HCT116 (cell line): ENCODE measurements at regions not wholly inside any gene's neighbourhood (a gene's known extent, or its start where the extent isn't known, plus 50 kb on each side); places are given as distances from the start of the nearest gene placed in this dataset.

ENCODE experiments used
- ATAC-seq: fragments of 200-7000 bp; cut with Tn5 transposase; 2 replicates; pipeline ENCODE4 v1.9.1; 2020; ENCODE audit warnings: mild to moderate bottlenecking, moderate library complexity
- BruUV-seq: library from RNA; stranded (reverse); fragments of 400-500 nt; replicated peaks from 2 replicates; lab custom pipeline; 2021; lab: Mats Ljungman, UMichigan
- CTCF ChIA-PET: fragments of 300-600 bp; sonication (Branson Sonifier 250); formaldehyde crosslinking; loops from one replicate; lab custom pipeline; 2021; ENCODE audit warnings: antibody characterized with exemption; lab: Charles Lee
- POLR2A ChIA-PET: fragments of 300-600, 350-600 bp; sonication (Branson Sonifier 250); formaldehyde crosslinking; loops from one replicate; lab custom pipeline; 2021; ENCODE audit warnings: antibody characterized with exemption; lab: Charles Lee
- RAD21 ChIA-PET, 2 experiments: fragments of 300-600 bp; sonication (Branson Sonifier 250); formaldehyde crosslinking; loops; one replicate each; lab custom pipeline; 2023; ENCODE audit warnings: low total read pairs in 2 of 2; ENCODE audit not compliant: uncharacterized antibody in 2 of 2, unreplicated experiment in 2 of 2, low non-redundant PET in 1 of 2; lab: Charles Lee
- DNase-seq: peaks from one replicate; pipeline ENCODE4 v3.0.0-alpha.2; 2010; ENCODE audit warnings: low read depth, low spot score
- H2AFZ ChIP-seq: fragments of 200-600 bp; shearing (Covaris generic), sonication (generic); 2 replicates; pipeline ENCODE4 v1.6.1; 2017; ENCODE audit warnings: low read depth, mixed run types, mixed read lengths, antibody characterized with exemption, low read length; ENCODE audit not compliant: poor library complexity, severe bottlenecking
- H3K27ac ChIP-seq: 2 replicates; pipeline ENCODE4 v1.5.1; 2012; ENCODE audit warnings: low read depth, low read length
- H3K27me3 ChIP-seq: fragments of 200-600 bp; sonication (generic); 2 replicates; pipeline ENCODE4 v1.6.1; 2016; ENCODE audit warnings: mixed run types, low read length, mixed read lengths; ENCODE audit not compliant: insufficient read depth
- H3K36me3 ChIP-seq, 2 experiments: fragments of 200-500 bp in 1 of 2; fragments of 200-600 bp in 1 of 2; sonication (Bioruptor generic) in 1 of 2; sonication (generic) in 1 of 2; 2 replicates each; pipeline versions ENCODE4 v1.5.1 to v1.6.1; 2014 to 2016; ENCODE audit warnings: low read length in 2 of 2, inconsistent platforms in 1 of 2, mixed read lengths in 1 of 2, mixed run types in 1 of 2; ENCODE audit not compliant: insufficient read depth in 2 of 2, control insufficient read depth in 1 of 2
- H3K4me1 ChIP-seq, 2 experiments: fragments of 200-600 bp in 1 of 2; sonication (generic) in 1 of 2; 2 replicates each; pipeline versions ENCODE4 v1.5.1 to v1.6.1; 2012 to 2017; ENCODE audit warnings: low read length in 2 of 2, inconsistent platforms in 1 of 2, mild to moderate bottlenecking in 1 of 2, mixed read lengths in 1 of 2, mixed run types in 1 of 2, moderate library complexity in 1 of 2; ENCODE audit not compliant: insufficient read depth in 2 of 2, control insufficient read depth in 1 of 2
- H3K4me2 ChIP-seq: fragments of 200-600 bp; sonication (generic); 2 replicates; pipeline ENCODE4 v1.6.1; 2017; ENCODE audit warnings: mixed run types, low read length, mixed read lengths
- H3K4me3 ChIP-seq, 2 experiments: fragments of 200-600 bp in 1 of 2; sonication (generic) in 1 of 2; replicated peaks in 1 of 2; 2 replicates each; pipeline ENCODE4 v1.5.1; 2011 to 2016; ENCODE audit warnings: low read length in 2 of 2, control low read depth in 1 of 2, low read depth in 1 of 2, mild to moderate bottlenecking in 1 of 2, mixed read lengths in 1 of 2, mixed run types in 1 of 2
- H3K79me2 ChIP-seq: fragments of 200-600 bp; sonication (generic); 2 replicates; pipeline ENCODE4 v1.6.1; 2017; ENCODE audit warnings: mild to moderate bottlenecking, mixed run types, low read length, moderate library complexity, mixed read lengths; ENCODE audit not compliant: insufficient read depth
- H3K9ac ChIP-seq: fragments of 200-600 bp; sonication (generic); 2 replicates; pipeline ENCODE4 v1.6.1; 2016; ENCODE audit warnings: low read length, mixed read lengths
- H3K9me2 ChIP-seq: fragments of 200-600 bp; sonication (generic), shearing (Covaris generic); 2 replicates; pipeline ENCODE4 v1.6.1; 2017; ENCODE audit warnings: mixed run types, mild to moderate bottlenecking, moderate library complexity; ENCODE audit not compliant: insufficient read depth
- H3K9me3 ChIP-seq, 2 experiments: fragments of 200-500 bp in 1 of 2; fragments of 200-600 bp in 1 of 2; sonication (Bioruptor generic) in 1 of 2; sonication (generic) in 1 of 2; 2 replicates each; pipeline ENCODE4 v1.6.1; 2014 to 2017; ENCODE audit warnings: low read length in 2 of 2, mixed read lengths in 2 of 2, inconsistent platforms in 1 of 2, low read depth in 1 of 2, mild to moderate bottlenecking in 1 of 2, mixed run types in 1 of 2, moderate library complexity in 1 of 2; ENCODE audit not compliant: control insufficient read depth in 1 of 2, insufficient read depth in 1 of 2
- H4K20me1 ChIP-seq: fragments of 200-600 bp; sonication (generic), shearing (Covaris generic); 2 replicates; pipeline ENCODE4 v1.6.1; 2017; ENCODE audit warnings: mixed run types, mild to moderate bottlenecking, moderate library complexity; ENCODE audit not compliant: insufficient read depth
- ELF1 ChIP-seq: IDR thresholded peaks from 2 replicates; pipeline ENCODE4 v1.6.1; 2012; ENCODE audit warnings: low read depth, borderline replicate concordance
- intact Hi-C: fragments of 100-400 bp; cut with micrococcal nuclease; formaldehyde crosslinking; loops from 2 replicates; pipeline ENCODE4 v1.10.0; 2022
- TF ChIP-seq, protein P1 (sequence below), 3 experiments: fragments of 200-600 bp in 1 of 3; sonication (generic) in 1 of 3; IDR thresholded peaks in 2 of 3; conservative IDR thresholded peaks in 1 of 3; 2 replicates each; pipeline ENCODE4 v1.5.1; 2012 to 2017; ENCODE audit warnings: low read depth in 2 of 3, low read length in 2 of 3, antibody characterized with exemption in 1 of 3, borderline replicate concordance in 1 of 3, control low read depth in 1 of 3, mild to moderate bottlenecking in 1 of 3, mixed read lengths in 1 of 3, mixed run types in 1 of 3, moderate library complexity in 1 of 3; ENCODE audit not compliant: insufficient read depth in 1 of 3
- TF ChIP-seq, protein P2 (sequence below): IDR thresholded peaks from 2 replicates; pipeline ENCODE4 v1.6.1; 2012

DNA sequence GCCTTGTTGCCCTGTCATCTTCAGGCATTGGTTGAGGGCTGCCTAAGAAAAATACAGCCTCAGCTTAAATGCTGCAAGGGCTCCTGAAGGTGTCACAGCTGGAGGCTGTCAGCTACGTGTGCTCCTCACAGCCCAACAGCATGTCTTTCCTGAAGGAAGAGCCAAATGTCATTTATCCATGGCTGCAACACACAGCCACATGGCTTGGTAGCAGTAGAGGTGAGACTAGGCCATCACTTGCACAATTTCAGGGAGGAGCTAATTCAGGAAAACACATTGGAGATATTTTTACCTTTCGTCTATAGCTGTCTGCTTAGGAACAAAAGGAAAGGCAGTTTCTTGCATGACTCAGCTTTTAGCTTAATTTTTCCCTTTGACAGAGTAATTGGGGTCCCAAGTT lies 260.7 kb downstream of the SYK start:
- no peaks in the 10 kb centered on the region for H3K9me2 ChIP-seq
- DNase-seq (no peak), ATAC-seq (no peak)
- no TSS peak for BruUV-seq
- no peak overlapping the region for H2AFZ ChIP-seq
- no peak overlapping the region for H3K4me2 ChIP-seq
- H3K4me1 ChIP-seq, result peaks cover 7 to 24% of the 10 kb centered on the region in 2 experiments; a peak in 2 of 4 replicates
- H3K4me3 ChIP-seq, result no peak overlapping the region
- ChIA-PET CTCF (no interaction called here), RAD21 (no interaction called here), POLR2A (no interaction called here)
- H3K36me3 ChIP-seq, result no peaks in the 10 kb centered on the region
- intact Hi-C loops, result no loop called here
- H3K27ac ChIP-seq, result no peak overlapping the region; the same call in 1 of the 2 replicates
- no peaks in the 10 kb centered on the region for H3K27me3 ChIP-seq
- H3K79me2 ChIP-seq, result no peaks in the 10 kb centered on the region
- TF ChIP-seq, protein P1, sequence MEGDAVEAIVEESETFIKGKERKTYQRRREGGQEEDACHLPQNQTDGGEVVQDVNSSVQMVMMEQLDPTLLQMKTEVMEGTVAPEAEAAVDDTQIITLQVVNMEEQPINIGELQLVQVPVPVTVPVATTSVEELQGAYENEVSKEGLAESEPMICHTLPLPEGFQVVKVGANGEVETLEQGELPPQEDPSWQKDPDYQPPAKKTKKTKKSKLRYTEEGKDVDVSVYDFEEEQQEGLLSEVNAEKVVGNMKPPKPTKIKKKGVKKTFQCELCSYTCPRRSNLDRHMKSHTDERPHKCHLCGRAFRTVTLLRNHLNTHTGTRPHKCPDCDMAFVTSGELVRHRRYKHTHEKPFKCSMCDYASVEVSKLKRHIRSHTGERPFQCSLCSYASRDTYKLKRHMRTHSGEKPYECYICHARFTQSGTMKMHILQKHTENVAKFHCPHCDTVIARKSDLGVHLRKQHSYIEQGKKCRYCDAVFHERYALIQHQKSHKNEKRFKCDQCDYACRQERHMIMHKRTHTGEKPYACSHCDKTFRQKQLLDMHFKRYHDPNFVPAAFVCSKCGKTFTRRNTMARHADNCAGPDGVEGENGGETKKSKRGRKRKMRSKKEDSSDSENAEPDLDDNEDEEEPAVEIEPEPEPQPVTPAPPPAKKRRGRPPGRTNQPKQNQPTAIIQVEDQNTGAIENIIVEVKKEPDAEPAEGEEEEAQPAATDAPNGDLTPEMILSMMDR (IDR thresholded peaks at IDR 0.05 in 2 of 3, conservative IDR thresholded peaks at IDR 0.05 in 1 of 3; ENCODE audit: borderline replicate concordance in 1 of 3, insufficient read depth in 1 of 3, low read depth in 2 of 3, low read length in 2 of 3), result no peak
- TF ChIP-seq ELF1, result no peak
- no peaks in the 10 kb centered on the region for H3K9me3 ChIP-seq
- no peak overlapping the region for H3K9ac ChIP-seq
- no peaks in the 10 kb centered on the region for H4K20me1 ChIP-seq

GRCh38 chr9:91063471-91063870 lies 261.9 kb downstream of the SYK start:
- Histone ChIP-seq H3K4me2 (no peak overlapping the region), H3K36me3 (no peaks in the 10 kb centered on the region), H3K9me2 (no peaks in the 10 kb centered on the region), H3K79me2 (no peaks in the 10 kb centered on the region), H2AFZ (no peak overlapping the region), H3K9me3 (no peaks in the 10 kb centered on the region), H3K27me3 (no peaks in the 10 kb centered on the region), H3K4me1 (peaks cover 7 to 24% of the 10 kb centered on the region in 2 experiments; a peak in 2 of 4 replicates), H3K4me3 (no peak overlapping the region), H3K9ac (no peak overlapping the region), H4K20me1 (no peaks in the 10 kb centered on the region), H3K27ac (no peak overlapping the region)
- CTCF ChIA-PET, result no interaction called here
- intact Hi-C loops, result no loop called here
- POLR2A ChIA-PET, result no interaction called here
- ATAC-seq (no peak), DNase-seq (no peak)
- BruUV-seq, result no TSS peak
- TF ChIP-seq, protein P2, sequence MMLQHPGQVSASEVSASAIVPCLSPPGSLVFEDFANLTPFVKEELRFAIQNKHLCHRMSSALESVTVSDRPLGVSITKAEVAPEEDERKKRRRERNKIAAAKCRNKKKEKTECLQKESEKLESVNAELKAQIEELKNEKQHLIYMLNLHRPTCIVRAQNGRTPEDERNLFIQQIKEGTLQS, result no peak
- RAD21 ChIA-PET, result no interaction called here
